ENCODE measurements at regions not wholly inside any gene's neighbourhood (a gene's known extent, or its start where the extent isn't known, plus 50 kb on each side); places are given as distances from the start of the nearest gene placed in this dataset.

DNA sequence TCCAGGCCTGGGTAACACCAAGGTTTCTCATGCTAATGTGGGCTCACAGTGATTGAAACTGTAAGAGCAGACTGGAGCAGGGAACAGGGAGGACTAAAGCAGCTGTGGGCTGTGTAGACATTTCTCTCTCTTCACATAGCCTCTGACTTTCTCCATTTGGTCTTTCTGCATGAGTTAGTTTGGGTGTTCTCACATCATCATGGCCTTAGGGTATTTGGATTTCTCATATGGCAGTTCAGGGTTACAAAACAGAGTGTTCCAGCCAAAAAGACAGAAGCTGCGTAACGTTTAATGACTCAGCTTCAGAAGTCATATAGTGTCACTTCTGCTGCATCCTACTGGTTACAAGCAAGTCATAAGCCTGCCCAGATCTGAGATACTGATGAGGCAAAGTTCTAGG is 52.0 kb upstream of the OSBPL8 start:
- Mint-ChIP-seq H3K9me3 (no peaks in the 10 kb centered on the region), H3K27ac (no peak overlapping the region), H3K4me1 (ENCODE audit: low read depth) (no peaks in the 10 kb centered on the region), H3K27me3 (ENCODE audit: insufficient read depth) (peaks cover 7% of the 10 kb centered on the region), H3K36me3 (ENCODE audit: low read depth) (no peaks in the 10 kb centered on the region), H3K4me3 (no peak overlapping the region)
- intact Hi-C loops (cut with micrococcal nuclease) = no loop called here
- DNase-seq (ENCODE audit: low spot score) = no peak

DNA sequence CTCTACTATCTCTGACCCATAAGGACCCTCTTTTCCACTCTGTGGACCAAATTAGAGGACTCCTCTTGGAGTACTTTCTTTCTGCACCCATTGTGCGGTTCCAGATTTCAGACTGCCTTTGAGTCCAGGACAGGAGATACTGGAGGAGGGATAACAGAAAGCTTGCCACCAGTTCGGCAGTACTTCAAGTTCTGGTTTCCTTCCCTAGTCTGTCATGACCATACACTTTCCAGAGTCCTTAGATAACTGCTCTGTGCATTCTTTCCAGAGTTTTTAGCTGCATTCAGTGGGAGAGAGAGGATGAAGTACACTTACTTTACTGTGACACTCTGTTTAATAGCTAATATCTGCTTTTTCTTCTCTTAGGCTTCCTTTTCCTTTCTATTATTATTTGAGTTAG is 54.8 kb upstream of the OSBPL8 start:
- DNase-seq (ENCODE audit: low spot score) = no peak
- H3K36me3 Mint-ChIP-seq (ENCODE audit: low read depth) = no peaks in the 10 kb centered on the region
- H3K9me3 Mint-ChIP-seq = no peaks in the 10 kb centered on the region
- no peaks in the 10 kb centered on the region for H3K4me1 Mint-ChIP-seq (ENCODE audit: low read depth)
- intact Hi-C loops (cut with micrococcal nuclease) = no loop called here
- no peak overlapping the region for H3K27ac Mint-ChIP-seq
- H3K27me3 Mint-ChIP-seq (ENCODE audit: insufficient read depth) = peaks cover 5% of the 10 kb centered on the region
- no peak overlapping the region for H3K4me3 Mint-ChIP-seq

DNA sequence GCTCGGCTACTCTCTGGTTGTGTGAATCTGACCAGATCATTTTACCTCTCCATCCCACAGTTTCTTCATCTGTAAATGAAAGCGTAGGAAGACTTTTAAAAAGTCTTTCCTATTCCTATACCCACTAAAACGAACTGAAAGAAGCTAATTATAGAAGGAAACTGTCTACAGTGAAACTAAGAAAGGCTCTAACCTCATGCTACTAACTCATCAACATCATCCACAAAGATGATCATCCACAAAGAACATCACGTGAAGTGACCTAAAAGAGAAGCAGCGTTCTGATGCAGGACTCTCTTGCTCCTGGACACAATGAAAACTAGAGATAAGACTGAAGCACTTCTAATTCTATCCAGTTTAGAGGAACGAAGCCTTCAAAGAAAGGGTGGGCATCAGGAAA is 58.5 kb upstream of the OSBPL8 start:
- intact Hi-C loops (cut with micrococcal nuclease) = no loop called here
- peaks cover 7% of the 10 kb centered on the region for H3K4me1 Mint-ChIP-seq (ENCODE audit: low read depth)
- no peaks in the 10 kb centered on the region for H3K36me3 Mint-ChIP-seq (ENCODE audit: low read depth)
- H3K27ac Mint-ChIP-seq = no peak overlapping the region
- no peak overlapping the region for H3K4me3 Mint-ChIP-seq
- H3K9me3 Mint-ChIP-seq = no peaks in the 10 kb centered on the region
- no peak for DNase-seq (ENCODE audit: low spot score)
- peaks cover 5% of the 10 kb centered on the region for H3K27me3 Mint-ChIP-seq (ENCODE audit: insufficient read depth)

DNA sequence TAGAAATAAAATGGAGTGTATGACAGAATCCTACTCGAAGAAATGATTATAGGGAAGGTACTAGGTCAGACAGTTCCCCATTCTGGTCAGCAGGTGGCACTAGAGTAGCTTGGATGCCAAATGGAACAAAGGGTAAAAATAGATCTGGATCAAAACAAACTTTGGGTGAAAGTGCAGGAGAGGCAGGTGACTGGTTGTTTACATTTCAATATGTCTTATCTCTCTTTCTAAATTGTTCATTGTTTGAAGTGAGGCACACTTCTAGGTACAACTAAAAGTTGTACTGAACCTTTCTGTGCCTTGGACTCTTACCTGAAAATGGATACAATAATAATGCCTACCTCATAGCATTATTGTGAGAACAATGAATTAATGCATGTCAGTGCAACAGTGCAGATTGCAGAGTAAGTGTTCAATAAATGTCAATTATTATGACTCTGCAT is 62.0 kb upstream of the OSBPL8 start:
- DNase-seq (ENCODE audit: low spot score) = peak; percentile 44
- Mint-ChIP-seq H3K27ac (no peak overlapping the region), H3K27me3 (ENCODE audit: insufficient read depth) (peaks cover 8% of the 10 kb centered on the region), H3K4me3 (no peak overlapping the region), H3K4me1 (ENCODE audit: low read depth) (peaks cover 7% of the 10 kb centered on the region), H3K36me3 (ENCODE audit: low read depth) (no peaks in the 10 kb centered on the region), H3K9me3 (no peaks in the 10 kb centered on the region)
- intact Hi-C loops (cut with micrococcal nuclease) = loop anchor here (1.0 kb wide), 3 partner anchors 170 to 390 kb away; no protein-coding TSS in a partner anchor

DNA sequence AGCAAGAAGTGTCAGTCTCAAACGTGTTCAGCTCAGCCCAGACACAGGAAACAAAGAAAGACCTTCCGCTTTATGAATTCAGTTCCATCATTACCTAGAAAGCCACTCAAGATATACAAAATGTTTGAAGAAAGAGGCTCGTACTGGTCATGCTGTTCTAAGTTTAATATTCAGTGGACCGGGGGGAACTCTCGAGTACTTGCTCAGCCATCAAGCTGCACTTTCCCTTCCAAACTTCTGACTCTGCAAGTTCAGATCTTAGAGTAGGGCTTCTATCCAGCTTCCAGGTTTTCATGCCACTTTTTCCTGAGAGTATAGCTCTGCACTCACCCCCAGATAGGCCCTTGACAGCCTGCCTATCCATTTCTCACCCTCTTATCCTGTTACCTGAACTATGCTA is 62.8 kb upstream of the OSBPL8 start:
- no peak overlapping the region for H3K4me3 Mint-ChIP-seq
- DNase-seq (ENCODE audit: low spot score) = no peak
- intact Hi-C loops (cut with micrococcal nuclease) = no loop called here
- peaks cover 8% of the 10 kb centered on the region for H3K27me3 Mint-ChIP-seq (ENCODE audit: insufficient read depth)
- no peaks in the 10 kb centered on the region for H3K9me3 Mint-ChIP-seq
- no peak overlapping the region for H3K27ac Mint-ChIP-seq
- H3K36me3 Mint-ChIP-seq (ENCODE audit: low read depth) = no peaks in the 10 kb centered on the region
- H3K4me1 Mint-ChIP-seq (ENCODE audit: low read depth) = peaks cover 7% of the 10 kb centered on the region

DNA sequence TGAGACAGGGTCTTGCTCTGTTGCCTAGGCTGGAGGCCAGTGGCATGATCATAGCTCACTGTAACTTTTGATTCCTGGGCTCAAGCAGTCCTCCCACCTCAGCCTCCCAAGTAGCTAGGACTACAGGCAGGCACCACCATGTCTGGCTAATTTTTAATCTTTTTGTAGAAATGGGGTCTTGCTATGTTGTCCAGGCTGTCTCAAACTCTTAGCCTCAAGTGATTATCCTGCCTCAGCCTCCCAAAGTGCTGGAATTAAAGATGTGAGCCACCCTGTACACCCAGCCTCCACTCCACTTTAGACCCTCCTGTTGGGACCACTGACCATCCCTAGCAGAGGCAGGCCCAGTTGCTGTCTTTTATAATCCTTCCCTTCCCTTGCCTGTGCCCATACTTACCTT is 63.3 kb upstream of the OSBPL8 start:
- peaks cover 8% of the 10 kb centered on the region for H3K27me3 Mint-ChIP-seq (ENCODE audit: insufficient read depth)
- no peak overlapping the region for H3K27ac Mint-ChIP-seq
- intact Hi-C loops (cut with micrococcal nuclease) = no loop called here
- no peaks in the 10 kb centered on the region for H3K36me3 Mint-ChIP-seq (ENCODE audit: low read depth)
- H3K4me3 Mint-ChIP-seq = no peak overlapping the region
- no peak for DNase-seq (ENCODE audit: low spot score)
- peaks cover 7% of the 10 kb centered on the region for H3K4me1 Mint-ChIP-seq (ENCODE audit: low read depth)
- H3K9me3 Mint-ChIP-seq = no peaks in the 10 kb centered on the region

DNA sequence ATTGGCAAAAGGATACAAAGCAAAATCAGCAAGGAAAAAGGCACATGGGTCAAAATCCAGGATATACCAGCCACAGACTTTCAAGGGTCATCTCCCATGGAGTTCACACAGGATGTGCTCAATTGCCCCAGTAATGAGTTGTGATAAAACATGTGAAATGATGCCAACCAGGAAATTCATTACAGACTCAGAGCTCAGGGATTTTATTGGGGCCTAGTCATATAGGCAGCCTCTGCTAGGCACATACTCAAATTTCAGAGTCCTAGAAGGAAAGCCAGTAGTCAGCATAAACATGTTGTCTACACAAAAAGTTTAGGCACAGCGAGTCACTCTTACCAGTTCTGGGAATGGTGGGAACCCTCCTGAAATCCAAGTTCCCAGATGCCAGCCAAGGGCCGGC is 64.4 kb upstream of the OSBPL8 start:
- intact Hi-C loops (cut with micrococcal nuclease) = no loop called here
- H3K9me3 Mint-ChIP-seq = no peaks in the 10 kb centered on the region
- no peaks in the 10 kb centered on the region for H3K36me3 Mint-ChIP-seq (ENCODE audit: low read depth)
- no peak for DNase-seq (ENCODE audit: low spot score)
- peaks cover 7% of the 10 kb centered on the region for H3K4me1 Mint-ChIP-seq (ENCODE audit: low read depth)
- H3K27me3 Mint-ChIP-seq (ENCODE audit: insufficient read depth) = peaks cover 8% of the 10 kb centered on the region
- H3K27ac Mint-ChIP-seq = no peak overlapping the region
- H3K4me3 Mint-ChIP-seq = no peak overlapping the region

DNA sequence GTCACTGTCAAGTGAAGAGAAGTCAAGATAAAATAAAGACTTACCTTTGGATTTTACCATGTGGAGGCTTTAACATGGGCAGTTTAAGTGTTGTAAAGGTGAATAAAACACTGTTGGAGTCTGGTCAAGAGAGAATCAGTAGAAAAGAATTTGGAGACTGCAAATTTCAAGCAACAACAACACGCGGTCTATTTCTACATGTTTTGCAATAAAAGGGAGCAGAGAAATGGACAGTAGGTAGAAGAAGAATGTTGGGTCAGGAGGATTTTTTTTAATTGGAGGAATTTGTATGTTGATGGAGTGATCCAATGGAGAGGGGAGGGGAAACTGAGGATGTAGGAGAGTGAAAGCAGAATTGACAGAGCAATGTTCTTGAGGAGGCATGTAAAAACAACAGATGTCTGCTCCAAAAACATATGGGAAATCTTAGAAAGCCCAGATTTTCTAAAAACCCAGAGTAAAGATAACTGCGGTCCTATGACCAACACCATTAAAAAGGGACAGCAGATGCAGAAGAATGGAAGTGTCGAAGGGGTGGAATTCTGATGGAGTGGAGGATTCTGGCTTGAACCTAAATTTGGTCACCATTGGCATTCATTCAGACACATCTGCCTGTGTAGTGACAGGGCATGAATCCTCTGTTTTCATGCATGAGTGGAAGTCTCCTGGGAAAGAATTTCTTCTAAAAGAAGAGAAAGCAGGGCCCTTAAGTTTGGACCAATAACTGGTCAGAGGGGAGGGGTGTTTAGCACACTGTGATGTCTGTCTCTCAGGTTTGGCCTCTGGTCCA is 68.0 kb upstream of the OSBPL8 start:
- peaks cover 3% of the 10 kb centered on the region for H3K27me3 Mint-ChIP-seq (ENCODE audit: insufficient read depth)
- no peak overlapping the region for H3K4me3 Mint-ChIP-seq
- intact Hi-C loops (cut with micrococcal nuclease) = no loop called here
- H3K4me1 Mint-ChIP-seq (ENCODE audit: low read depth) = no peaks in the 10 kb centered on the region
- no peak overlapping the region for H3K27ac Mint-ChIP-seq
- no peaks in the 10 kb centered on the region for H3K9me3 Mint-ChIP-seq
- H3K36me3 Mint-ChIP-seq (ENCODE audit: low read depth) = no peaks in the 10 kb centered on the region
- no peak for DNase-seq (ENCODE audit: low spot score)

DNA sequence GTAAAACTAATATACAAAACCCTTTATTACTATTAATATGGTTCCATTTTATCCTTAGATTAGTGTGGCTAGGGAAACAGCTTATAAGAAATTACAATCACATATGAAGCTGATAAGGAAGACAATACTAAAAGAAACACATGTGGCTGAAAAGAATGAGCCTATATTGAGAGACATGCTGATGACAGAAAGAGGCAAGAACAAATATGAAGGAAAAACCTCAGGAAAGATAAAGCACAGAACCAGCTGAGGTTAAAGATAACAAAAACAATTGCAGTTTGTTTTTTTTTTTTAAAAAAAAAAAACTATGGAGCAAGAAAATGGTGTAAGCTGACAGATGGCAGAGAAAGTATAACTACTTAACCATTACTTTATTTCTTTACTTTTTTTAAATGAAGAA is 69.2 kb upstream of the OSBPL8 start:
- no peak for DNase-seq (ENCODE audit: low spot score)
- intact Hi-C loops (cut with micrococcal nuclease) = no loop called here
- H3K4me3 Mint-ChIP-seq = no peak overlapping the region
- no peaks in the 10 kb centered on the region for H3K9me3 Mint-ChIP-seq
- no peaks in the 10 kb centered on the region for H3K36me3 Mint-ChIP-seq (ENCODE audit: low read depth)
- H3K27me3 Mint-ChIP-seq (ENCODE audit: insufficient read depth) = no peaks in the 10 kb centered on the region
- no peak overlapping the region for H3K27ac Mint-ChIP-seq
- no peaks in the 10 kb centered on the region for H3K4me1 Mint-ChIP-seq (ENCODE audit: low read depth)

DNA sequence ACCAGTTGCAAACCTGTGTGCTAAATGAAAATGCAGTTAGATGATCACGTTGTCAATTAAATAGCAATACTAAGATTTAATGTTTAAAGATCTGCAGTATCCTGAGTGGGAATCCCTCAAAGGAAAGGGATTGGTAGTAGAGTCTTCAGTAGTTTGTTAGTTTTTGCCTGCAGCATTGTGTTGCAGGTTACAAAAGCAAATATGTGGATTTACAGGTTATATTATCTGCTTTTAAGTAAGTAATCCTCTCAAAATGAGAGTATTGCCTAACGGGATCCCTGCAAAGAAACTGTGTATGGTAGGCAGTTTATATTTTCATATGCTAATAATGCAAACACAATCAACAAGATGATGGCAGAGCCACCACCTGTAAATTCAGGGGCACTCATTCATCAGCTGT is 72.2 kb upstream of the OSBPL8 start:
- no peaks in the 10 kb centered on the region for H3K9me3 Mint-ChIP-seq
- no peak overlapping the region for H3K27ac Mint-ChIP-seq
- intact Hi-C loops (cut with micrococcal nuclease) = no loop called here
- H3K4me3 Mint-ChIP-seq = no peak overlapping the region
- no peak for DNase-seq (ENCODE audit: low spot score)
- H3K36me3 Mint-ChIP-seq (ENCODE audit: low read depth) = no peaks in the 10 kb centered on the region
- H3K27me3 Mint-ChIP-seq (ENCODE audit: insufficient read depth) = no peaks in the 10 kb centered on the region
- peaks cover 7% of the 10 kb centered on the region for H3K4me1 Mint-ChIP-seq (ENCODE audit: low read depth)

DNA sequence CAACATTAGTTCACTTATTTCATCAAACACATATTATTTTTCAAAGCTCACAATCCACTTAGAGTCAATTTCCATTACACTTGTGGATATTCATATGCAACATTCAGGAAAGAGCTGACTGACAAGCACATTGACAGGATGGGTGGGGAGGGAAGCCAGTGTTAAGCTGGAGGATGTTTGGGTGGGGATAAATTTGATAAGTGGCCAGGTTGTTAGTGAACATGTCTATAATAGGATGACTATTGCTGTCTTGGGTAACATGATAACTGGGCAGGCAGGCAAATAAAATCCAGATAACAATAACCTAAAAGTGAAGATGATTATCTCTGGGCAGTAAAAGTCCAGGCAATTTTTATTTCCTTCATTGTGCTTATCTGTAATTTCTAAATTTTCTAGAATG is 73.8 kb upstream of the OSBPL8 start:
- Mint-ChIP-seq H3K27me3 (ENCODE audit: insufficient read depth) (no peaks in the 10 kb centered on the region), H3K4me3 (no peak overlapping the region), H3K4me1 (ENCODE audit: low read depth) (peaks cover 7% of the 10 kb centered on the region), H3K36me3 (ENCODE audit: low read depth) (no peaks in the 10 kb centered on the region), H3K27ac (no peak overlapping the region), H3K9me3 (no peaks in the 10 kb centered on the region)
- no peak for DNase-seq (ENCODE audit: low spot score)
- intact Hi-C loops (cut with micrococcal nuclease) = no loop called here

DNA sequence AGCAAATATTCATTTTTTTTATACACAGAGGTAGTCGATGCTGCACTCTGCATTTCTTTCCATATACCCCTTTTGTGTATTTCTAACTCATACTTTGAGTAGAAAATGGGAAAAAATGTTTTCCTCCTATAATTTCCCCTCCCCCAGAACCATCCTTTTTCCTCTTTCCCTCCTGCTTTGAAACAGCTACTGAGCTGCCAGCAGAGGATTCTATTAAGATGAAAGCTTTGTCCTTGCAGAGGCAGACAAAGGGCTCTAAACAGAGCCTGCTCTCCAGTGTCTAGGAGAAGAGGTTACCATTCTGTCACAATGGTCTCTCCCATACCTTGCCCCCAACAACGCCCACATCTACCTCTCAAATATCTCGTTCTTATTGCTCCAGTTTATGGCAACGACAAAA is 74.6 kb upstream of the OSBPL8 start:
- Mint-ChIP-seq H3K4me3 (no peak overlapping the region), H3K27me3 (ENCODE audit: insufficient read depth) (no peaks in the 10 kb centered on the region), H3K36me3 (ENCODE audit: low read depth) (no peaks in the 10 kb centered on the region), H3K27ac (no peak overlapping the region), H3K9me3 (no peaks in the 10 kb centered on the region), H3K4me1 (ENCODE audit: low read depth) (peaks cover 7% of the 10 kb centered on the region)
- intact Hi-C loops (cut with micrococcal nuclease) = no loop called here
- DNase-seq (ENCODE audit: low spot score) = no peak

DNA sequence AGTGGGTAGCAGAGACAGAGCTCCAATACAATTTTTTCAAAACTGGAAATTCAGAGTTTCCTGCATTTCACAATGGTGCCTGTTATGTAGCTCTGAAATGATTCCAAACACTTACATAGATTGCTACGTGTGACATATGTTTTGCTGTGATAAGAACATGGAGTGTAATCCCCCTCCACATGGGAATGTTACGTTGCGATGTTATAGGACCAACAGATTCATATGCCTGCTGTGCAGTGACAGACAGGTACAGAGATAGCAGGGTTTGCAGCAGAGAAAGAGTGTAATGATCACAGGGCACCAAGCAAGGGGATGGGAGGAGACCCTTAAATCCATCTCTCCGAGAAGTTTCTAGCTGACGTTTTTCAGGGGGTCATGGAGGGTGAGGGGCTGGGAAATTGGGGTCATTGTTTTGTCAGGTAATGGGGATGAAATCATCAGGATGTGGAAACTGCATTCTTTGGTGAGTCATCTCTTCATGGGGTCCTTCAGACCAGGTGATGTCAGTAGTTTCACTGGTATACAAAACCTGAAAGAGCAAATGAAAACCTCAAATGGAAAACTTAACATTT is 76.6 kb upstream of the OSBPL8 start:
- DNase-seq (ENCODE audit: low spot score) = no peak
- Mint-ChIP-seq H3K27ac (no peak overlapping the region), H3K9me3 (no peaks in the 10 kb centered on the region), H3K27me3 (ENCODE audit: insufficient read depth) (no peaks in the 10 kb centered on the region), H3K4me1 (ENCODE audit: low read depth) (peaks cover 7% of the 10 kb centered on the region), H3K36me3 (ENCODE audit: low read depth) (no peaks in the 10 kb centered on the region), H3K4me3 (no peak overlapping the region)
- intact Hi-C loops (cut with micrococcal nuclease) = no loop called here

DNA sequence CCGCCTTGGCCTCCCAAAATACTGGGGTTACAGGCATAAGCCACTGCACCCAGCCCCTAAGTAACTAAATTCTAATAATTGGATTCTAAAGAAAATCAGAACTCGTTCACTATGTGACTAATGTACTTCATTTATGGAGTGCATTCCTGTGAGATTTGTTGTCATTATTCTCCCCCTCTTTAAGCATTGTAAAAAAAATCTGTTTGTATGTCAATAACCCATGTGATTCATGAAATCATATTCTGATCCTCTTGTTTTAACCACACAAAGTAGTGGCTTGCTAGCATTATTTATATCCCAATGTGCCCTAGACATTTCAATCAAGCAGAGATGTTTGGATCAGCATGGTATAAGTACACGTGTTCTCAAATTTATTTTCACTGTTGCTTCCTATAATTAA is 78.2 kb upstream of the OSBPL8 start:
- no peak overlapping the region for H3K27ac Mint-ChIP-seq
- intact Hi-C loops (cut with micrococcal nuclease) = no loop called here
- no peaks in the 10 kb centered on the region for H3K27me3 Mint-ChIP-seq (ENCODE audit: insufficient read depth)
- no peaks in the 10 kb centered on the region for H3K36me3 Mint-ChIP-seq (ENCODE audit: low read depth)
- no peaks in the 10 kb centered on the region for H3K9me3 Mint-ChIP-seq
- DNase-seq (ENCODE audit: low spot score) = no peak
- peaks cover 7% of the 10 kb centered on the region for H3K4me1 Mint-ChIP-seq (ENCODE audit: low read depth)
- H3K4me3 Mint-ChIP-seq = no peak overlapping the region

All from activated T-helper 1 cell treated with anti-CD3 and anti-CD28 coated beads, Interleukin-12 subunit alpha, Interleukin-12 subunit beta, Interleukin-2, Interleukin-4 antibody, amounts not matched to agents 30 ng/mL and 10 ng/mL and 1 ng/mL, durations not matched to agents 14 hours and 24 hours and 36 hours (primary cell).